ENCODE measurements at regions not wholly inside any gene's neighbourhood (a gene's known extent, or its start where the extent isn't known, plus 50 kb on each side); places are given as distances from the start of the nearest gene placed in this dataset.

- no peak overlapping the region for H3K4me3 ChIP-seq (ENCODE audit: low read depth, low read length)
- no peak for TF ChIP-seq CTCF (IDR thresholded peaks at IDR 0.05; ENCODE audit: low read depth, low read length)
These were observed 107.2 kb upstream of the ZNF462 start for GRCh38 chr9:106755736-106756135.

GRCh38 chr9:106757514-106757913 is 105.5 kb upstream of the ZNF462 start:
- TF ChIP-seq CTCF (IDR thresholded peaks at IDR 0.05; ENCODE audit: low read depth, low read length), result no peak
- no peak overlapping the region for H3K4me3 ChIP-seq (ENCODE audit: low read depth, low read length)

- H3K4me3 ChIP-seq (ENCODE audit: low read depth, low read length), result no peak overlapping the region
- TF ChIP-seq CTCF (IDR thresholded peaks at IDR 0.05; ENCODE audit: low read depth, low read length), result no peak
These were observed 104.1 kb upstream of the ZNF462 start for GRCh38 chr9:106758911-106759310.

GRCh38 chr9:106761493-106761892 is 101.5 kb upstream of the ZNF462 start:
- no peak overlapping the region for H3K4me3 ChIP-seq (ENCODE audit: low read depth, low read length)
- no peak for TF ChIP-seq CTCF (IDR thresholded peaks at IDR 0.05; ENCODE audit: low read depth, low read length)

- TF ChIP-seq CTCF (IDR thresholded peaks at IDR 0.05; ENCODE audit: low read depth, low read length), result no peak
- H3K4me3 ChIP-seq (ENCODE audit: low read depth, low read length), result no peak overlapping the region
These were observed 96.3 kb upstream of the ZNF462 start for GRCh38 chr9:106766616-106767015.

GRCh38 chr9:106769331-106769730 is 93.6 kb upstream of the ZNF462 start:
- no peak for TF ChIP-seq CTCF (IDR thresholded peaks at IDR 0.05; ENCODE audit: low read depth, low read length)

GRCh38 chr9:106771608-106772007 is 91.4 kb upstream of the ZNF462 start:
- no peak for TF ChIP-seq CTCF (IDR thresholded peaks at IDR 0.05; ENCODE audit: low read depth, low read length)
- no peak overlapping the region for H3K4me3 ChIP-seq (ENCODE audit: low read depth, low read length)

More at GRCh38 chr9:106769331-106769730, 93.6 kb upstream of the ZNF462 start:
- no peak overlapping the region for H3K4me3 ChIP-seq (ENCODE audit: low read depth, low read length)

Data from WI38 (cell line).